8988T (cell line): ENCODE measurements at regions not wholly inside any gene's neighbourhood (a gene's known extent, or its start where the extent isn't known, plus 50 kb on each side); places are given as distances from the start of the nearest gene placed in this dataset.
"Not testable (repeated sequence)": the region's sequence is repeated elsewhere in the genome, so short reads cannot be mapped to it uniquely, and the experiment has no call there.

ENCODE experiments used
- DNase-seq: peaks from one replicate; pipeline ENCODE4 v3.0.0; 2011

DNA sequence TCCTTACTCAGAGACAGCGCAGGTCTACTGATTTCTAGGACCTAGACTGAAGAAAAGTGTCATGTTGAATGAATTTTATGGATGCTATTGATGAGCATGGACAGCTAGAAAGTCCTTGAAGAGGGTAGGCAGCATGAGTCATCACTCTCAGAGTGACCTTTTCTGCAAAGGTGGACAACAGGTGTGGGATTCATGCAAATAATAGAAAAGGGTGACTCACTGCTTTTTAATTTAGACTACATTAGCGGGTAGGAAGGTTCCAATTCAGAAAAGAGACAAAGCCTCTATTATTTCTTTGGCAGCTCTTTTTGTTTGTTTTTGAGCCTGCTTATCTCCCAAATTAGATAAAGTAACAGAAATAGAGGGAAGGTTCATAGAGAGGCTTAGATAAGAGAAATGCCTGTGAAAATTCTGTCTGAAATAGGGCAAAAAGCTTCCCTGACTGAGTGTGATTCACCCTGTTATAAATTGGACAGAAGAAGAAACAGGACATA is 191.4 kb downstream of the TENT5A start:
- no peak for DNase-seq

DNA sequence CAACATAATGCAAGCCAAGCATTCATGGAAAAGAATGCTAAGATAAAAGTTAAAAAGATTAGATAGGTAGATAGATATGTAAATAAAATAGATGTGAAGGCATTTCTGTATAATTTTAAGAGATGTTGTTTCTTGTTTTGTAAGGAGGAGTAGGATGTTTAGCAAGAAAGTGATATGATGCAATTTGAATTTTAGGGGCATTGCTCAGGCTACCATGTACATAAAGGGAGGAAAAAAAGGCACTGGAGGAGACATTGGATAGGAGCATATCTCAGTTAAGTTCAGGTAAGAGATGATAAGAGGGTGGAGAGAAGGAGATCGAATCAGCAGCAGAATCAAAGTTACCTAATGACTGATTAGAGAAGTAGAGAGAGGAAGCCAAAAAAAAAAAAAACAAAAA is 194.7 kb downstream of the TENT5A start:
- no peak for DNase-seq

DNA sequence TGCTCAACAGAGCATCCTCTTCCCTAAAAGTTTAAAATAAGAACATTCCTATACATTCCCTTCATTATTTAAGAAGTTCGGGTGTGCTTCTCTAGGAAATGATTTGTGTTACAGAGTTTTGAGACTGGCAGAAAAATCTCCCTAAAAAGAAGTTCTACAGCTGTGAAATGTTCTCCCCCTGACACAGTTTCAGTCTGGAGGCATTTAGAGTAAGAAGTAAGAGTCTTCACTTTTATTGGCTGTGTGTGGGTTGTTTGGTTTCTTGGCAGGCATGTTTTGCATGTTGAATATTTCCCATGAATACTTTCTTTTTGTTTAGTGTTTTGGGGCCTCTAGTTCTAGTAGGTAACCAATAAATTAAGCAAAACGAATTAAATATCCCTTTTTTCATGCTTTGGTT is 195.9 kb downstream of the TENT5A start:
- no peak for DNase-seq

- no peak for DNase-seq
Measured at GRCh38 chr6:81553216-81553615, 199.3 kb downstream of the TENT5A start.

DNA sequence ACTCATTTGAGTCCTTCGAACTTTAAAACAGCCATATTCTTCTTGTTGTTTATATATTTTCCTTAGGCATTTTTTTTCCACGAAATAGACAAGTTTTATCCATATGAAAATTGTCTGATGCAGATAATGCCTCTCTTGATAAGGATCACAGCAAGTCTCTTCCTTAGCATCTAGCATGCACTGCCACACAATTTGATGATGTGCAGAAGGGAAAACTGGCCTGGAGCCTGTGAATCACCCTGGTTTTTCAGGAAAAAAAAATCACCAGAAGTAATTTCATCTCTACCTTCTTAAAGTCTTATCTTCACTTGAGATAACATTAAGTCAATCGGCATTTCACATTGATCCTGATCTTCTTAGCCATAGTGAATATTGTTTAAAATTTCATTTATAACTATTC is 199.8 kb downstream of the TENT5A start:
- no peak for DNase-seq

DNA sequence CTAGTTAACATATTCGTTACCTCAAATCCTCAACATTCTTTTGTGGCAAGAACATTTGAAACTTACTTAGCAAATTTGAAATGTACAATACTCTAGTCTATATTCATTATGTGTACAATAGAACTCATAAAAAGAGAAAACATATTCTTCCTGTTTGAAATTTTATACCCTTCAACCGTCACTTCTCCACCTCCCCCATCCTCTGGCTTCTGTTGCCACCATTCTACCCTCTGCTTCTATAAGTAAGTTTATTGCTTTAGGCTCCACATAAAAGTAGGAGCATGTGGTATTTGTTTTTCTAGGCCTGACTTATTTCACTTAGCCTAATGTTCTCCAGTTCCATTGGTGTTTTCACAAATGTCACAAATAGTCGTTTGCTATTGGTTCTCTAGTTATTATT is 205.3 kb downstream of the TENT5A start:
- DNase-seq, result no peak

DNA sequence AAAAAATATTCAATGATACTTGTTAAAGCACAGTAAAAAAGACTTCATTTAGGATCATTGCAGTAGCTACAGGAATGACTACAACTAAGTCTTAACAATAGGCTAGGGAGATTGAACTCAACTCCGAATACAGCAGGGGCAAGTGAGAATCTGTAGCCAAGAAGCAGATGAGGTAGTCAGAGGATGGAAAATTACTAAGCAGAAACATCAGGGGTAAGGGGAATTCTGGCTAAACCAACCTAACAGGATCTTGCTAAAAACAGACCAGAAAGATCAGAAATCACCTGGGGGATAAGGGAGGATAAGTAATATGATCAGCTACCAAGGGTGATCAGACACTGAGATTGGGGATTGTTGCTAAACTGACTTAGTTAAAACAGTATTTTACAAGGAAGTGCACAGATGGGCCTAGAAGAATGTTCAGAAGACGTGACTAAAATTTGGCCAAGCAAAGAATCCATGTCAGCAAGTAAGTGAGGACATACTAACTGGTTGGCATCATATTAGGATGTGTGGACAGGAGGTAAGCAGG is 217.5 kb downstream of the TENT5A start:
- no peak for DNase-seq

DNA sequence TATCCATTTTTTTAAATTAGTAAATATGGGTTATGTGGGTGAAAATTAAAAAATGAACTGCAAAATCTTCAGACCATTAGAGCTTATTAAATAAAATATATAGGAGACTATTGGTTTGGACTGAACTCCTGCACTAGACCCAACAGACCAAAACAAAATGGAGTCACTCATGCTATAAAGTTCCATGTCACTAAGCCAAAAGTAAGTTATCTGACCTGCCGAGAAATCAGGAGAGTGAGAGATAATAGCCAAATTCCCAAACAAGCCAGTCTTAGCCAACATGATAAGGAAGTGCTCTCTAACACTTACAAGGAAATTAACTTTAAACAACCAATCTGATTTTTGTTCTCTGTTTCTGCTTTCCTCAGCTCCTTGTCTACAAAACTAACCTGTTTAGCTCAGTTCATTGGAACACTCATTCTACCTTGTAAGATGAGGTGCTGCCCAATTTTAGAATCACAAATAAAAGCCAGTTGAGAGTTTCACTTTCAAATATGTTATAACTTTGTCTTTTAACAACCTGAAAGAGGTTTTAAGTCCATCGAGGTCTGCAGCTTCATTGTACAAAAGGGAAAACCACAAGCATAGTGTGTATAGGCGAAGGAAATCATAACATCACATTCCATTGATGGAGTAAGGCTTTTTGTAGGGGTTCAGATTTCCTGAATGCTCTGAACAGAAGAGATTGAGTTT is 220.5 kb downstream of the TENT5A start:
- DNase-seq, result no peak

- no peak for DNase-seq
Measured at GRCh38 chr6:81517455-81517854, 235.0 kb downstream of the TENT5A start.

DNA sequence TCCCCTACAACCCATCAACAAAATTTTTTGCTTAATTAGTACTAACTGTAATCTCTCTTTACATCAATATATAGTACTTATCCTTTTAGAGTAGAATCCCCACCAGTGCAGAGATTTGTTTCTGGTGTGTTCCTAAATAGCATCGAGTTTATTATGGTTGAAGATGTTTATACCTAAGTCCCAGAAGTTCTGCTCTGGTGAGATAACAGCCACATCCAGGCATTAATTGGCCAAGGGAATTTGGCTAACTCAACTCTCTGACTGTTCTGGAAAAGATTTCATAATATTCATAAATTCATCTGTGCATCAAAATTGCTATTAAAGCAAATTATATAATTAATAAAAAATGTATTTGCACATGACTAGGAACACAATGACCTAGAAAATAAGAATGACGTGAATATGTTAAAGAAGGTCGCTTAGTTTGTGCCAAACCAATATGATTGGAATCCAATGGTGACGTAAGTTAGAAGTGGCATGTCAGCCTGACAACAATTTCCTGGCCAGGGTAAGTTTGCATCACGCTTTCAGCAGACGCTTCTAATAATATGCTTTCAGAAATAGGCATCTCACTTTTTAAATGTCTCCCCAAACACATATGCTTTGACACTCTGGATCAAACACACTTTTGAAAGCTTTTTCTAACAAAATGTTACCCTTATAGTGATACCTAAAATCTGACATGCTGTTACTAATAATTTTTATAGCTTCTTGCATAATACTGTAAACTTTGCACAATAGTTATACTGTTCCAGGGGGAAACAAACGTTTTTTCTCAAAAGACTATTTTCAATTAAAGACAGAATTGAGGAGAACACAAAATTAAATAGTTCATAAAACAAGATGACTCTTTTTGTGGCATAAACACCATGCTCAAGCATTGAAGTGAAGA is 236.7 kb downstream of the TENT5A start:
- DNase-seq, result no peak

DNA sequence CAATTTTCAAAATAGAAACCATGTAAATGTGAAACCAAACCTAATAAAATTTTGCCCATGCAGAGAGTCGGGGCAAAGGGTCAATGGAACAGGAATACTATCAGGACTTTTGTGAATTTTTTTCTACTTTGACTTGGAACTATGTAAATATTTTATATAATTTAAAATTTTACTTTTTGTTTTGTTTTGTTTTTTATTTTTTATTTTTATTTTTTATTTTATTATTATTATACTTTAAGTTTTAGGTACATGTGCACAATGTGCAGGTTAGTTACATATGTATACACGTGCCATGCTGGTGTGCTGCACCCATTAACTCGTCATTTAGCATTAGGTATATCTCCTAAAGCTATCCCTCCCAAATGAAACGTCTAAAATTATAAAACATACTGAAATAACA is 238.3 kb downstream of the TENT5A start:
- DNase-seq, result not testable (repeated sequence)

DNA sequence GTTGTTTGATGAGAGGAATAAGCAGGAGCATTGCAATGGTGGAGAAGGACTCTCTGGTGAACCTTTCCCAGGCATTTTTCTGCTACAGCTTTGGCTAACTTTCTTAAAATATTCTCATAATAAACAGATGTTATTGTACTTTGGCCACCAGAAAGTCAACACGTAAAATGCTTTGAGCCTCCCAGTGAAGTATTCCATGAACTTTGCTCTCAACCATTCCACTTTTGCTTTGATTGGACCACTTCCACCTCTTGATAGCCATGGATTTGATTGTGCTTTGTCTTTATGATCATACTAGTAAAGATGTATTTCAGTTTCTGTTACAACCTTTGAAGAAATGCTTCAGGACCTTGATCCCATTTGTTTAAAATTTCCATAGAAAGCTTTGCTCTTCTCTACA is 241.1 kb downstream of the TENT5A start:
- DNase-seq, result no peak

DNA sequence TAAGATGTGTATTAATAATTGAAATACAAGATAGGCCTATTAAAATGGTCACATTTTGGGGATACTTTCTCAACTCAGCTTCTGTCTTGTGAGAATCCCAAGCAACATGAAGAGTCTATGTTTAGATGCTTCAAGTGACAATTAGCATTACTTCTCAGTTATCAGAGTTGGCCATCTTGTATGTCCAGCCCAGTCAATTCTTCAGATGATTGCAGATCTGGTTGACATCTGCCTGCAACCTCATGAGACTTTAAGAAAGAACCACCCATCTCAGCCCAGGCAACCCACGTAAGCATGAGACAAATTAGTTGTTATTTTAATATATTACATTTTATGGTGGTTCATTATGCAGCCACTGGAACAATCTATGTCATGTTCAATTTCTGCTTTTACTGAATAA is 256.5 kb downstream of the TENT5A start:
- DNase-seq, result no peak

- DNase-seq, result no peak
Measured at GRCh38 chr6:81491454-81492101, 260.9 kb downstream of the TENT5A start.

- DNase-seq, result no peak
Measured at GRCh38 chr6:81487489-81487888, 265.0 kb downstream of the TENT5A start.

DNA sequence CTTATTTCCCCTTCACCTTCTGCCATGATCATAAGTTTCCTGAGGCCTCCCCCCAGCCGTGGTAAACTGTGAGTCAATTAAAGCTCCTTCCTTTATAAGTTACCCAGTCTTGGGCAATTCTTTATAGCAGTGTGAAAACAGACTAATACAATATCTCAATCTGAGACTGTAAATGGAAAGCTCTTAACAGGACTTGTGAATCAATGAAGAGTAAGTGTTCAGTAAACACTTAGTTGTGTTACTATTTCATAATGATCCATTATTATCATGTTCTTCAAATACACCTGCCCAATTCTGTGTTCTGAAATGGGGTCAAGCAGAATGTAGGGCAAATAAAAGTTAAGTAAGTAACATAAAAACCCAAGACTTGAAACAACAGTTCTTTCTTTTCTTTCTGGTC is 266.2 kb downstream of the TENT5A start:
- DNase-seq, result no peak

- no peak for DNase-seq
Measured at GRCh38 chr6:81485395-81485794, 267.1 kb downstream of the TENT5A start.

GRCh38 chr6:81484251-81484650 is 268.2 kb downstream of the TENT5A start:
- DNase-seq, result no peak

DNA sequence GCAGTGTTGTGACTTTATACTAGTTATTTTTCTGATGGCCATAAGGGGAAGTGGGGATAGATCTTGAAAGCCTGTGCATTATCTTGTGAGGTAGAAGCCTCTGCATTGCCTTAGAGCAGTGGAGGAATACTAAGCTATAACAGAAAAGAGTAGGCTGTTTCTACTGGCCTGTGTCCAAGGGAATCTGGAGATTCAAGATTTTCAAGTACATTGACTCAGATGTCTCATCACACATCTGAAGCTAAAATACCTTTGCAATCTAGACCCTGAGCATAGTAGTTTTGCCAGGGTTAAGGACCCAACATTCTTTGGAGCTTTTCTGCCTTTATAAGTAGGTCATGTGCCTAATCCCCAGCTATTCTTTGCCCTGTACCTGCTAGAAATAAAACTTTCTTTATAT is 272.3 kb downstream of the TENT5A start:
- no peak for DNase-seq

GRCh38 chr6:81476881-81477280 is 275.6 kb downstream of the TENT5A start:
- DNase-seq, result no peak

GRCh38 chr6:81475646-81476045 is 276.8 kb downstream of the TENT5A start:
- DNase-seq, result no peak

DNA sequence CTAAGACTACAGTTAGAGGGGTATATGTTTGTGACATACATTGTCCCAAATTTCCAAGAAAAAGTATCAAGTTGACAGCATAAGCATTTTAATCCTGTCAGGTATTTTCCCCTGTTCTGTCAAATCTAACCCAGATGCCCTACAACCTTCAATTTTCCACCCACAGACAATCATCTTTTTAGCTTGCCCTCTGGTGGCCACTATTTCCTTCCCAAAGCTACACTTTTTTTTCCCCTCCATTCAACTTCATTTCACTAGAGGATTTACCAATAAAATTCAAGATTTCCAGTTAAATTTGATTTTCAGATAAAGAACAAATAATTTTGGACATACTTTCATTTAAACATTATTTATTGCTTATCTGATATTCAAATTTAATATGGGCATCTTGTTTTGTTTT is 286.6 kb downstream of the TENT5A start:
- no peak for DNase-seq

- DNase-seq, result no peak
Measured at GRCh38 chr6:81456416-81456815, 296.1 kb downstream of the TENT5A start.

GRCh38 chr6:81455641-81456040 is 296.8 kb downstream of the TENT5A start:
- no peak for DNase-seq
